GM23338 (cell line): ENCODE measurements at regions not wholly inside any gene's neighbourhood (a gene's known extent, or its start where the extent isn't known, plus 50 kb on each side); places are given as distances from the start of the nearest gene placed in this dataset.

ENCODE experiments used
- ATAC-seq: fragments of 200-7000 bp; cut with Tn5 transposase; 3 replicates; pipeline ENCODE4 v1.9.1; 2020
- DNase-seq: peaks from one replicate; pipeline ENCODE4 v3.0.0-alpha.2; 2015; ENCODE audit warnings: low spot score
- H2AFZ ChIP-seq: fragments of 200-600 bp; sonication (generic); 2 replicates; pipeline ENCODE4 v1.8.0; 2016; ENCODE audit warnings: antibody characterized with exemption, mild to moderate bottlenecking, moderate library complexity
- H3F3A ChIP-seq: fragments of 200-600 bp; sonication (generic); replicated peaks from 2 replicates; pipeline ENCODE4 v1.8.0; 2017; ENCODE audit warnings: antibody characterized with exemption, mixed run types, low read depth
- H3K27ac ChIP-seq: fragments of 200-600 bp; sonication (generic); 2 replicates; pipeline ENCODE4 v1.6.1; 2016; ENCODE audit warnings: low read depth
- H3K27me3 ChIP-seq: fragments of 200-600 bp; sonication (generic); 2 replicates; pipeline ENCODE4 v1.8.0; 2016; ENCODE audit warnings: mild to moderate bottlenecking, mixed run types, moderate library complexity; ENCODE audit not compliant: insufficient read depth
- H3K36me3 ChIP-seq: fragments of 200-600 bp; sonication (generic); 2 replicates; pipeline ENCODE4 v1.8.0; 2016; ENCODE audit warnings: mild to moderate bottlenecking; ENCODE audit not compliant: insufficient read depth
- H3K4me1 ChIP-seq: fragments of 200-600 bp; sonication (generic); 2 replicates; pipeline ENCODE4 v1.8.0; 2016; ENCODE audit warnings: mild to moderate bottlenecking, moderate library complexity; ENCODE audit not compliant: insufficient read depth
- H3K4me2 ChIP-seq: fragments of 200-600 bp; sonication (generic); 2 replicates; pipeline ENCODE4 v1.7.1; 2017; ENCODE audit warnings: mixed run types
- H3K4me3 ChIP-seq: fragments of 200-600 bp; sonication (generic); 2 replicates; pipeline ENCODE4 v1.6.1; 2016; ENCODE audit warnings: mixed run types
- H3K79me2 ChIP-seq: fragments of 200-600 bp; sonication (generic); replicated peaks from 2 replicates; pipeline ENCODE4 v1.8.0; 2017; ENCODE audit warnings: mild to moderate bottlenecking; ENCODE audit not compliant: insufficient read depth
- H3K9me2 ChIP-seq: fragments of 200-600 bp; sonication (generic); 2 replicates; pipeline ENCODE4 v1.8.0; 2017; ENCODE audit not compliant: insufficient read depth
- H4K20me1 ChIP-seq: fragments of 200-600 bp; sonication (generic); replicated peaks from 2 replicates; pipeline ENCODE4 v1.8.0; 2017; ENCODE audit warnings: mild to moderate bottlenecking; ENCODE audit not compliant: insufficient read depth
- H3K27ac Mint-ChIP-seq: 2 replicates; pipeline ENCODE4 v1.8.0; 2020; ENCODE audit warnings: inconsistent platforms, mild to moderate bottlenecking, moderate library complexity, mixed read lengths
- H3K27me3 Mint-ChIP-seq: 3 replicates; pipeline ENCODE4 v1.8.0; 2022; ENCODE audit warnings: low read depth, mild to moderate bottlenecking, moderate library complexity, mixed read lengths, inconsistent platforms; ENCODE audit not compliant: insufficient read depth, poor library complexity
- H3K36me3 Mint-ChIP-seq: 3 replicates; pipeline ENCODE4 v1.8.0; 2021; ENCODE audit warnings: low read depth, mild to moderate bottlenecking, inconsistent platforms, moderate library complexity, mixed read lengths
- H3K4me1 Mint-ChIP-seq: 3 replicates; pipeline ENCODE4 v1.8.0; 2020; ENCODE audit warnings: mild to moderate bottlenecking, inconsistent platforms, mixed read lengths
- H3K4me3 Mint-ChIP-seq: 3 replicates; pipeline ENCODE4 v1.8.0; 2021; ENCODE audit warnings: moderate library complexity, mild to moderate bottlenecking, inconsistent platforms, mixed read lengths
- H3K9me3 Mint-ChIP-seq: 3 replicates; pipeline ENCODE4 v1.8.0; 2020; ENCODE audit warnings: moderate library complexity, mild to moderate bottlenecking, inconsistent platforms, mixed read lengths
- CREB1 ChIP-seq: fragments of 250-450 bp; sonication (Bioruptor Pico); IDR thresholded peaks from 2 replicates; pipeline ENCODE4 v1.5.0; 2020; ENCODE audit warnings: low read depth, mild to moderate bottlenecking, moderate library complexity
- EZH2 ChIP-seq: fragments of 200-600 bp; sonication (generic); IDR thresholded peaks from one replicate; pipeline ENCODE4 v1.8.0; 2017; ENCODE audit warnings: antibody characterized with exemption, mild to moderate bottlenecking, low read depth; ENCODE audit not compliant: unreplicated experiment
- EZH2phosphoT487 ChIP-seq: fragments of 200-600 bp; sonication (generic); IDR thresholded peaks from one replicate; pipeline ENCODE4 v1.8.1; 2018; ENCODE audit warnings: antibody characterized with exemption; ENCODE audit not compliant: unreplicated experiment
- JUNB ChIP-seq: IDR thresholded peaks from one replicate; pipeline ENCODE4 v1.6.1; 2016; ENCODE audit warnings: antibody characterized with exemption; ENCODE audit not compliant: unreplicated experiment
- NANOG ChIP-seq: IDR thresholded peaks from 2 replicates; pipeline ENCODE4 v1.6.1; 2016; ENCODE audit warnings: antibody characterized with exemption, borderline replicate concordance
- POLR2AphosphoS5 ChIP-seq: IDR thresholded peaks from 2 replicates; pipeline ENCODE4 v1.6.1; 2016; ENCODE audit warnings: antibody characterized with exemption, low read depth
- STAT1 ChIP-seq: IDR thresholded peaks from one replicate; pipeline ENCODE4 v1.6.1; 2016; ENCODE audit warnings: antibody characterized with exemption; ENCODE audit not compliant: unreplicated experiment
- ZNF114 ChIP-seq: fragments of 250-450 bp; sonication (Bioruptor Pico); IDR thresholded peaks from 2 replicates; pipeline ENCODE4 v1.5.0; 2020; ENCODE audit warnings: mild to moderate bottlenecking, moderate library complexity
- ZNF331 ChIP-seq: fragments of 250-450 bp; sonication (Bioruptor Pico); IDR thresholded peaks from 2 replicates; pipeline ENCODE4 v1.5.0; 2020; ENCODE audit warnings: low read depth, mild to moderate bottlenecking, moderate library complexity
- TF ChIP-seq, protein P1 (sequence below): IDR thresholded peaks from 2 replicates; pipeline ENCODE4 v1.6.1; 2016; ENCODE audit warnings: antibody characterized with exemption
- TF ChIP-seq, protein P2 (sequence below), 2 experiments: fragments of 200-600 bp in 1 of 2; sonication (generic) in 1 of 2; conservative IDR thresholded peaks; 2 replicates each; pipeline versions ENCODE4 v1.5.1 to v1.6.1; 2016 to 2017; ENCODE audit warnings: antibody characterized with exemption in 2 of 2, low read depth in 2 of 2, mild to moderate bottlenecking in 2 of 2, moderate library complexity in 1 of 2
- TF ChIP-seq, protein P3 (sequence below): IDR thresholded peaks from one replicate; pipeline ENCODE4 v1.6.1; 2018; ENCODE audit warnings: antibody characterized with exemption; ENCODE audit not compliant: unreplicated experiment
- TF ChIP-seq, protein P4 (sequence below): fragments of 250-450 bp; sonication (Bioruptor Pico); IDR thresholded peaks from 2 replicates; pipeline ENCODE4 v1.5.0; 2020; ENCODE audit warnings: mild to moderate bottlenecking, moderate library complexity

DNA sequence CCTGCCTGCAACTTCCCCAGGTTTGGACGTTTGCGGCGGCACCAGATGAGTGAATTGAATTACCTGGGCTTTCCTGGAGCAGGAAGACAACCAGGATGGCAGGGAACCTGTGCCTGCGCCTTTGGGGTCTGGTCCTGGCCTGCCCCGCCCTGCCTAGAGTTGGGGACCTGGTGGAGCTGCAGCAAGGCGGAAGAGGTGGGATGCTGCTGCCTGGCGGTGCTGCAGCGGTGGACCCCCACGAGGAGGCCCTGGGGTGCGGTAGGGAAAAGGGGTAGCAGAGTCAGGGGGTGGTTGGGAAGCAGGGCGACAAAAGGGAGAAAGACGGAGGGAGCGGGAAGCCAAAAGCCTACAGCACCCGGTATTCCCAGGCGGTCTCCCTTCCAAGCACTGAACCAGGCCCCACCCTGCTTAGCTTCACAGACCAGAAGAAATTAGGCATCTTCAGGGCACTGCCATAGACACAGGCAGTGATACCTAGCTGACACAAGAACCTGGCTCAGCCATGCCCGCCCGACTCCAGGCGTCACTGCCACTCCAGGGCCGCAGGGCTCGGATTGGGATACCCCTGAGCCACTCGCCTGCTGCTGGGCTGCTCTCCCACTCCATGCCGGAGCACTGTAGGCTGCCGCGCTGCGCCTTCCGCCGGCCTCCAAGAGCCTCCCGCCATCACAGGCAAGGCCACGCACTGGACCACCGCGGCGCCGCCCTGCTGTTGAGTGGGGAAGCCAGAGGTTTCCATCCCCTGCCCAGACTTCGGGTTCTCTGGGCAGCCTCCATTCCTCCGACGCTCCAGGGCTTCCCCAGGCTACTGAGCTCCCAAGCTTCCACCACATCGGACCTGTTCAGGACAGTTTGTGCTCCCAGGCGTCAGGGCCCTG, 155.2 kb upstream of the ALG10B start:
- no peak overlapping the region for H3K4me2 ChIP-seq
- no peaks in the 10 kb centered on the region for H3F3A ChIP-seq
- Mint-ChIP-seq H3K27ac (no peak overlapping the region), H3K36me3 (peaks cover 30% of the 10 kb centered on the region), H3K4me3 (no peak overlapping the region), H3K4me1 (no peaks in the 10 kb centered on the region), H3K27me3 (peaks cover 5% of the 10 kb centered on the region), H3K9me3 (peaks cover 96% of the 10 kb centered on the region)
- no peak overlapping the region for H3K27ac ChIP-seq
- H3K9me2 ChIP-seq, result no peaks in the 10 kb centered on the region
- ATAC-seq, result no peak
- H3K4me1 ChIP-seq, result no peaks in the 10 kb centered on the region
- no peak for DNase-seq
- TF ChIP-seq NANOG (no peak), POLR2AphosphoS5 (no peak), ZNF114 (CRISPR knock-in tag) (no peak), STAT1 (no peak), JUNB (no peak), ZNF331 (CRISPR knock-in tag) (no peak), EZH2phosphoT487 (no peak), EZH2 (no peak), CREB1 (CRISPR knock-in tag) (no peak)
- TF ChIP-seq, protein P1, sequence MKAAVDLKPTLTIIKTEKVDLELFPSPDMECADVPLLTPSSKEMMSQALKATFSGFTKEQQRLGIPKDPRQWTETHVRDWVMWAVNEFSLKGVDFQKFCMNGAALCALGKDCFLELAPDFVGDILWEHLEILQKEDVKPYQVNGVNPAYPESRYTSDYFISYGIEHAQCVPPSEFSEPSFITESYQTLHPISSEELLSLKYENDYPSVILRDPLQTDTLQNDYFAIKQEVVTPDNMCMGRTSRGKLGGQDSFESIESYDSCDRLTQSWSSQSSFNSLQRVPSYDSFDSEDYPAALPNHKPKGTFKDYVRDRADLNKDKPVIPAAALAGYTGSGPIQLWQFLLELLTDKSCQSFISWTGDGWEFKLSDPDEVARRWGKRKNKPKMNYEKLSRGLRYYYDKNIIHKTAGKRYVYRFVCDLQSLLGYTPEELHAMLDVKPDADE, result no peak
- TF ChIP-seq, protein P2, sequence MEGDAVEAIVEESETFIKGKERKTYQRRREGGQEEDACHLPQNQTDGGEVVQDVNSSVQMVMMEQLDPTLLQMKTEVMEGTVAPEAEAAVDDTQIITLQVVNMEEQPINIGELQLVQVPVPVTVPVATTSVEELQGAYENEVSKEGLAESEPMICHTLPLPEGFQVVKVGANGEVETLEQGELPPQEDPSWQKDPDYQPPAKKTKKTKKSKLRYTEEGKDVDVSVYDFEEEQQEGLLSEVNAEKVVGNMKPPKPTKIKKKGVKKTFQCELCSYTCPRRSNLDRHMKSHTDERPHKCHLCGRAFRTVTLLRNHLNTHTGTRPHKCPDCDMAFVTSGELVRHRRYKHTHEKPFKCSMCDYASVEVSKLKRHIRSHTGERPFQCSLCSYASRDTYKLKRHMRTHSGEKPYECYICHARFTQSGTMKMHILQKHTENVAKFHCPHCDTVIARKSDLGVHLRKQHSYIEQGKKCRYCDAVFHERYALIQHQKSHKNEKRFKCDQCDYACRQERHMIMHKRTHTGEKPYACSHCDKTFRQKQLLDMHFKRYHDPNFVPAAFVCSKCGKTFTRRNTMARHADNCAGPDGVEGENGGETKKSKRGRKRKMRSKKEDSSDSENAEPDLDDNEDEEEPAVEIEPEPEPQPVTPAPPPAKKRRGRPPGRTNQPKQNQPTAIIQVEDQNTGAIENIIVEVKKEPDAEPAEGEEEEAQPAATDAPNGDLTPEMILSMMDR (conservative IDR thresholded peaks at IDR 0.05; ENCODE audit: low read depth in 2 of 2), result no peak
- TF ChIP-seq, protein P3, sequence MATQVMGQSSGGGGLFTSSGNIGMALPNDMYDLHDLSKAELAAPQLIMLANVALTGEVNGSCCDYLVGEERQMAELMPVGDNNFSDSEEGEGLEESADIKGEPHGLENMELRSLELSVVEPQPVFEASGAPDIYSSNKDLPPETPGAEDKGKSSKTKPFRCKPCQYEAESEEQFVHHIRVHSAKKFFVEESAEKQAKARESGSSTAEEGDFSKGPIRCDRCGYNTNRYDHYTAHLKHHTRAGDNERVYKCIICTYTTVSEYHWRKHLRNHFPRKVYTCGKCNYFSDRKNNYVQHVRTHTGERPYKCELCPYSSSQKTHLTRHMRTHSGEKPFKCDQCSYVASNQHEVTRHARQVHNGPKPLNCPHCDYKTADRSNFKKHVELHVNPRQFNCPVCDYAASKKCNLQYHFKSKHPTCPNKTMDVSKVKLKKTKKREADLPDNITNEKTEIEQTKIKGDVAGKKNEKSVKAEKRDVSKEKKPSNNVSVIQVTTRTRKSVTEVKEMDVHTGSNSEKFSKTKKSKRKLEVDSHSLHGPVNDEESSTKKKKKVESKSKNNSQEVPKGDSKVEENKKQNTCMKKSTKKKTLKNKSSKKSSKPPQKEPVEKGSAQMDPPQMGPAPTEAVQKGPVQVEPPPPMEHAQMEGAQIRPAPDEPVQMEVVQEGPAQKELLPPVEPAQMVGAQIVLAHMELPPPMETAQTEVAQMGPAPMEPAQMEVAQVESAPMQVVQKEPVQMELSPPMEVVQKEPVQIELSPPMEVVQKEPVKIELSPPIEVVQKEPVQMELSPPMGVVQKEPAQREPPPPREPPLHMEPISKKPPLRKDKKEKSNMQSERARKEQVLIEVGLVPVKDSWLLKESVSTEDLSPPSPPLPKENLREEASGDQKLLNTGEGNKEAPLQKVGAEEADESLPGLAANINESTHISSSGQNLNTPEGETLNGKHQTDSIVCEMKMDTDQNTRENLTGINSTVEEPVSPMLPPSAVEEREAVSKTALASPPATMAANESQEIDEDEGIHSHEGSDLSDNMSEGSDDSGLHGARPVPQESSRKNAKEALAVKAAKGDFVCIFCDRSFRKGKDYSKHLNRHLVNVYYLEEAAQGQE, result no peak
- TF ChIP-seq, protein P4, sequence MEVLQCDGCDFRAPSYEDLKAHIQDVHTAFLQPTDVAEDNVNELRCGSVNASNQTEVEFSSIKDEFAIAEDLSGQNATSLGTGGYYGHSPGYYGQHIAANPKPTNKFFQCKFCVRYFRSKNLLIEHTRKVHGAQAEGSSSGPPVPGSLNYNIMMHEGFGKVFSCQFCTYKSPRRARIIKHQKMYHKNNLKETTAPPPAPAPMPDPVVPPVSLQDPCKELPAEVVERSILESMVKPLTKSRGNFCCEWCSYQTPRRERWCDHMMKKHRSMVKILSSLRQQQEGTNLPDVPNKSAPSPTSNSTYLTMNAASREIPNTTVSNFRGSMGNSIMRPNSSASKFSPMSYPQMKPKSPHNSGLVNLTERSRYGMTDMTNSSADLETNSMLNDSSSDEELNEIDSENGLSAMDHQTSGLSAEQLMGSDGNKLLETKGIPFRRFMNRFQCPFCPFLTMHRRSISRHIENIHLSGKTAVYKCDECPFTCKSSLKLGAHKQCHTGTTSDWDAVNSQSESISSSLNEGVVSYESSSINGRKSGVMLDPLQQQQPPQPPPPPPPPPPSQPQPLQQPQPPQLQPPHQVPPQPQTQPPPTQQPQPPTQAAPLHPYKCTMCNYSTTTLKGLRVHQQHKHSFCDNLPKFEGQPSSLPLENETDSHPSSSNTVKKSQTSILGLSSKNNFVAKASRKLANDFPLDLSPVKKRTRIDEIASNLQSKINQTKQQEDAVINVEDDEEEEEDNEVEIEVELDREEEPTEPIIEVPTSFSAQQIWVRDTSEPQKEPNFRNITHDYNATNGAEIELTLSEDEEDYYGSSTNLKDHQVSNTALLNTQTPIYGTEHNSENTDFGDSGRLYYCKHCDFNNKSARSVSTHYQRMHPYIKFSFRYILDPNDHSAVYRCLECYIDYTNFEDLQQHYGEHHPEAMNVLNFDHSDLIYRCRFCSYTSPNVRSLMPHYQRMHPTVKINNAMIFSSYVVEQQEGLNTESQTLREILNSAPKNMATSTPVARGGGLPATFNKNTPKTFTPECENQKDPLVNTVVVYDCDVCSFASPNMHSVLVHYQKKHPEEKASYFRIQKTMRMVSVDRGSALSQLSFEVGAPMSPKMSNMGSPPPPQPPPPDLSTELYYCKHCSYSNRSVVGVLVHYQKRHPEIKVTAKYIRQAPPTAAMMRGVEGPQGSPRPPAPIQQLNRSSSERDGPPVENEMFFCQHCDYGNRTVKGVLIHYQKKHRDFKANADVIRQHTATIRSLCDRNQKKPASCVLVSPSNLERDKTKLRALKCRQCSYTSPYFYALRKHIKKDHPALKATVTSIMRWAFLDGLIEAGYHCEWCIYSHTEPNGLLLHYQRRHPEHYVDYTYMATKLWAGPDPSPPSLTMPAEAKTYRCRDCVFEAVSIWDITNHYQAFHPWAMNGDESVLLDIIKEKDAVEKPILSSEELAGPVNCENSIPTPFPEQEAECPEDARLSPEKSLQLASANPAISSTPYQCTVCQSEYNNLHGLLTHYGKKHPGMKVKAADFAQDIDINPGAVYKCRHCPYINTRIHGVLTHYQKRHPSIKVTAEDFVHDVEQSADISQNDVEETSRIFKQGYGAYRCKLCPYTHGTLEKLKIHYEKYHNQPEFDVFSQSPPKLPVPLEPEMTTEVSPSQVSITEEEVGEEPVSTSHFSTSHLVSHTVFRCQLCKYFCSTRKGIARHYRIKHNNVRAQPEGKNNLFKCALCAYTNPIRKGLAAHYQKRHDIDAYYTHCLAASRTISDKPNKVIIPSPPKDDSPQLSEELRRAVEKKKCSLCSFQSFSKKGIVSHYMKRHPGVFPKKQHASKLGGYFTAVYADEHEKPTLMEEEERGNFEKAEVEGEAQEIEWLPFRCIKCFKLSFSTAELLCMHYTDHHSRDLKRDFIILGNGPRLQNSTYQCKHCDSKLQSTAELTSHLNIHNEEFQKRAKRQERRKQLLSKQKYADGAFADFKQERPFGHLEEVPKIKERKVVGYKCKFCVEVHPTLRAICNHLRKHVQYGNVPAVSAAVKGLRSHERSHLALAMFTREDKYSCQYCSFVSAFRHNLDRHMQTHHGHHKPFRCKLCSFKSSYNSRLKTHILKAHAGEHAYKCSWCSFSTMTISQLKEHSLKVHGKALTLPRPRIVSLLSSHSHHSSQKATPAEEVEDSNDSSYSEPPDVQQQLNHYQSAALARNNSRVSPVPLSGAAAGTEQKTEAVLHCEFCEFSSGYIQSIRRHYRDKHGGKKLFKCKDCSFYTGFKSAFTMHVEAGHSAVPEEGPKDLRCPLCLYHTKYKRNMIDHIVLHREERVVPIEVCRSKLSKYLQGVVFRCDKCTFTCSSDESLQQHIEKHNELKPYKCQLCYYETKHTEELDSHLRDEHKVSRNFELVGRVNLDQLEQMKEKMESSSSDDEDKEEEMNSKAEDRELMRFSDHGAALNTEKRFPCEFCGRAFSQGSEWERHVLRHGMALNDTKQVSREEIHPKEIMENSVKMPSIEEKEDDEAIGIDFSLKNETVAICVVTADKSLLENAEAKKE (CRISPR knock-in tag), result no peak
- no peak overlapping the region for H3K4me3 ChIP-seq
- H3K36me3 ChIP-seq, result no peaks in the 10 kb centered on the region
- H4K20me1 ChIP-seq, result no peaks in the 10 kb centered on the region
- H3K27me3 ChIP-seq, result no peaks in the 10 kb centered on the region
- no peak overlapping the region for H2AFZ ChIP-seq
- no peaks in the 10 kb centered on the region for H3K79me2 ChIP-seq
